GM12892 (cell line): ENCODE measurements at regions not wholly inside any gene's neighbourhood (a gene's known extent, or its start where the extent isn't known, plus 50 kb on each side); places are given as distances from the start of the nearest gene placed in this dataset.

ENCODE experiments used
- POLR2A ChIP-seq: IDR thresholded peaks from 2 replicates; pipeline ENCODE4 v1.6.1; 2011; ENCODE audit warnings: low read depth, low read length, control low read depth
- TAF1 ChIP-seq: IDR thresholded peaks from 2 replicates; pipeline ENCODE4 v1.6.1; 2011; ENCODE audit warnings: low read depth, mild to moderate bottlenecking, control low read depth, low read length, borderline replicate concordance

DNA sequence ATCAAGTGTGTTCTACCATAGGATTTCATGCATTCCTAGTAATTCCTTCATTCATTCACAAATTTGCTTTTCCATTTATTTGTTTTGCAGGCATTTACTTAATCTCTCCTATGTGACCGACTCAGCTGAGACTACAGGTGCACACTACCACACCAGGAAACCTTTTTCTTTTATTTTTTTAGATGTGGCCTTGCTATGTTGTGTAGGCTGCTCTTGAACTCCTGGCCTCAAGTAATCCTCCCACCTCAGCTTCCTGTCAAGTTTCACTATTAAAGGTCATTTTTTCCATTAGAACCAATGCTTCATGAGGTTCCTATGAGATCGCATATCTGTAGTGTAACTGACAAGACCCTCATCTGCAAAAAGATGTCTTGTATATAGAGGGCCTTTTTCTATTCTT is 1218.7 kb downstream of the VRK1 start:
- TF ChIP-seq POLR2A: no peak
- TF ChIP-seq TAF1: no peak
